SK-N-SH treated with all-trans-retinoic acid at 6 μM for 48 hours (cell line): ENCODE measurements at regions not wholly inside any gene's neighbourhood (a gene's known extent, or its start where the extent isn't known, plus 50 kb on each side); places are given as distances from the start of the nearest gene placed in this dataset.

Experiments
- BACH2 ChIP-seq: fragments of 250-450 bp; sonication (Bioruptor Pico); IDR thresholded peaks from 2 replicates; pipeline ENCODE4 v1.9.0; 2021; ENCODE audit warnings: mild to moderate bottlenecking, borderline replicate concordance
- CSDC2 ChIP-seq: fragments of 250-450 bp; sonication (Bioruptor Pico); IDR thresholded peaks from 2 replicates; pipeline ENCODE4 v1.5.0; 2020; ENCODE audit warnings: mild to moderate bottlenecking, moderate library complexity
- PPARA ChIP-seq: fragments of 250-450 bp; sonication (Bioruptor Pico); IDR thresholded peaks from 2 replicates; pipeline ENCODE4 v1.5.0; 2020; ENCODE audit warnings: mild to moderate bottlenecking, borderline replicate concordance
- TF ChIP-seq, protein P1 (sequence below): fragments of 250-450 bp; sonication (Bioruptor Pico); IDR thresholded peaks from 2 replicates; pipeline ENCODE4 v1.8.0; 2020; ENCODE audit warnings: mild to moderate bottlenecking, moderate library complexity, borderline replicate concordance

DNA sequence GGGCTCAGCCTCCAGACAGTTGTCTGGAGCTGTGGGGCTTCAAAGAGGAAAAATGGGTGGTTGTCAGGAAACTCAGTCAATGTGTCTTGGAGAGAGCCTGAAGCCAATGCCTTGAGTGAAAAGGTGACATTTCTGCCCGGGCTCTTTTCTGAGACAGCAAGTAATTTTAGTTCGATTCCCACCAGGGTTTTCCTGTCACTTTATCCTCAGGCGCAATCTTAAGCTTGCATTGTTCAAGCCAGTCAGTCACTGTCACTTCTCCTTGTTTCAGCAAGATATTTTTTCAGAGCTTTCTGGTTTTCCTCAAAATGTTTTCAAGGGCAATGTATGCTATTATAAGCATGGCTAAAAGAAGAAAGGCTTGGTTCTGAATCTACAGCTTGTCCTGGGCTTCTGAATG lies 404.7 kb upstream of the SEL1L start:
- TF ChIP-seq PPARA: no peak
- TF ChIP-seq, protein P1, sequence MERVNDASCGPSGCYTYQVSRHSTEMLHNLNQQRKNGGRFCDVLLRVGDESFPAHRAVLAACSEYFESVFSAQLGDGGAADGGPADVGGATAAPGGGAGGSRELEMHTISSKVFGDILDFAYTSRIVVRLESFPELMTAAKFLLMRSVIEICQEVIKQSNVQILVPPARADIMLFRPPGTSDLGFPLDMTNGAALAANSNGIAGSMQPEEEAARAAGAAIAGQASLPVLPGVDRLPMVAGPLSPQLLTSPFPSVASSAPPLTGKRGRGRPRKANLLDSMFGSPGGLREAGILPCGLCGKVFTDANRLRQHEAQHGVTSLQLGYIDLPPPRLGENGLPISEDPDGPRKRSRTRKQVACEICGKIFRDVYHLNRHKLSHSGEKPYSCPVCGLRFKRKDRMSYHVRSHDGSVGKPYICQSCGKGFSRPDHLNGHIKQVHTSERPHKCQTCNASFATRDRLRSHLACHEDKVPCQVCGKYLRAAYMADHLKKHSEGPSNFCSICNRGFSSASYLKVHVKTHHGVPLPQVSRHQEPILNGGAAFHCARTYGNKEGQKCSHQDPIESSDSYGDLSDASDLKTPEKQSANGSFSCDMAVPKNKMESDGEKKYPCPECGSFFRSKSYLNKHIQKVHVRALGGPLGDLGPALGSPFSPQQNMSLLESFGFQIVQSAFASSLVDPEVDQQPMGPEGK (CRISPR knock-in tag): no peak
- no peak for TF ChIP-seq CSDC2 (CRISPR knock-in tag)
- TF ChIP-seq BACH2 (CRISPR knock-in tag): no peak
